ENCODE measurements at regions not wholly inside any gene's neighbourhood (a gene's known extent, or its start where the extent isn't known, plus 50 kb on each side); places are given as distances from the start of the nearest gene placed in this dataset.

GRCh38 chr16:72270531-72270930, 98.6 kb upstream of the PMFBP1 start:
- H3K36me3 ChIP-seq (replicated peaks in 1 of 2; ENCODE audit: control insufficient read depth in 1 of 2, insufficient read depth in 2 of 2, low read length in 2 of 2) = no peaks in the 10 kb centered on the region

GRCh38 chr16:72266836-72267235, 94.9 kb upstream of the PMFBP1 start:
- no peaks in the 10 kb centered on the region for H3K4me1 ChIP-seq (ENCODE audit: control insufficient read depth in 1 of 2, insufficient read depth in 2 of 2, low read length in 2 of 2)
- H3K27ac ChIP-seq (ENCODE audit: low read depth in 1 of 2, low read length in 2 of 2) = no peak overlapping the region
- H3K9me3 ChIP-seq (replicated peaks in 1 of 2; ENCODE audit: control insufficient read depth in 1 of 2, insufficient read depth in 1 of 2, low read length in 2 of 2) = no peaks in the 10 kb centered on the region
- DNase-seq = no peak
- no peak overlapping the region for H3K4me3 ChIP-seq (replicated peaks in 1 of 3; ENCODE audit: low read depth in 2 of 3, low read length in 3 of 3)
- H2AFZ ChIP-seq (ENCODE audit: insufficient read depth, low read depth, low read length, poor library complexity, severe bottlenecking) = no peak overlapping the region
- H3K27ac Mint-ChIP-seq = peak overlapping the region in 1 of 7 donors; percentile 45
- no peaks in the 10 kb centered on the region for H4K20me1 ChIP-seq (ENCODE audit: insufficient read depth, low read length)
- no peaks in the 10 kb centered on the region for H3K79me2 ChIP-seq (ENCODE audit: insufficient read depth, low read length)
- H3K4me2 ChIP-seq (replicated peaks; ENCODE audit: extremely low read depth, low read length, poor library complexity, severe bottlenecking) = no peak overlapping the region
- no peak for TF ChIP-seq CTCF (IDR thresholded peaks at IDR 0.05)
- no peaks in the 10 kb centered on the region for H3K36me3 ChIP-seq (replicated peaks in 1 of 2; ENCODE audit: control insufficient read depth in 1 of 2, insufficient read depth in 2 of 2, low read length in 2 of 2)
- intact Hi-C loops (cut with micrococcal nuclease) = no loop called here
- H3K36me3 Mint-ChIP-seq = peaks cover 8% of the 10 kb centered on the region in 2 donors
- 100% methylated on average over 4 of the region's 6 CpGs for WGBS (ENCODE audit: insufficient coverage)
- no peaks in the 10 kb centered on the region for H3K4me1 Mint-ChIP-seq
- no peaks in the 10 kb centered on the region for H3K9me3 Mint-ChIP-seq
- H3K27me3 Mint-ChIP-seq (ENCODE audit: low read depth in 3 of 3) = no peaks in the 10 kb centered on the region
- H3K27me3 ChIP-seq (ENCODE audit: control insufficient read depth in 2 of 2, insufficient read depth in 2 of 2, low read length in 2 of 2) = no peaks in the 10 kb centered on the region
- H3K9ac ChIP-seq (ENCODE audit: insufficient read depth, low read length, poor library complexity, severe bottlenecking) = no peak overlapping the region
- H3K4me3 Mint-ChIP-seq = no peak overlapping the region

More at GRCh38 chr16:72270531-72270930, 98.6 kb upstream of the PMFBP1 start:
- TF ChIP-seq CTCF (IDR thresholded peaks at IDR 0.05) = no peak
- no peak for DNase-seq
- 40% methylated on average over 1 of the region's 1 CpG for WGBS (ENCODE audit: insufficient coverage)
- Mint-ChIP-seq H3K4me1 (no peaks in the 10 kb centered on the region), H3K9me3 (no peaks in the 10 kb centered on the region), H3K27ac (peak overlapping the region in 1 of 7 donors; percentile 51), H3K27me3 (ENCODE audit: low read depth in 3 of 3) (peaks cover 0 to 2% (median 0%) of the 10 kb centered on the region in 3 donors), H3K4me3 (no peak overlapping the region), H3K36me3 (peaks cover 8% of the 10 kb centered on the region in 2 donors)
- no peaks in the 10 kb centered on the region for H4K20me1 ChIP-seq (ENCODE audit: insufficient read depth, low read length)
- no peak overlapping the region for H3K4me2 ChIP-seq (replicated peaks; ENCODE audit: extremely low read depth, low read length, poor library complexity, severe bottlenecking)
- intact Hi-C loops (cut with micrococcal nuclease) = no loop called here
- H3K9me3 ChIP-seq (replicated peaks in 1 of 2; ENCODE audit: control insufficient read depth in 1 of 2, insufficient read depth in 1 of 2, low read length in 2 of 2) = no peaks in the 10 kb centered on the region
- no peaks in the 10 kb centered on the region for H3K27me3 ChIP-seq (ENCODE audit: control insufficient read depth in 2 of 2, insufficient read depth in 2 of 2, low read length in 2 of 2)
- H3K27ac ChIP-seq (ENCODE audit: low read depth in 1 of 2, low read length in 2 of 2) = no peak overlapping the region
- H3K79me2 ChIP-seq (ENCODE audit: insufficient read depth, low read length) = no peaks in the 10 kb centered on the region
- H3K4me1 ChIP-seq (ENCODE audit: control insufficient read depth in 1 of 2, insufficient read depth in 2 of 2, low read length in 2 of 2) = no peaks in the 10 kb centered on the region
- H3K9ac ChIP-seq (ENCODE audit: insufficient read depth, low read length, poor library complexity, severe bottlenecking) = no peak overlapping the region
- no peak overlapping the region for H2AFZ ChIP-seq (ENCODE audit: insufficient read depth, low read depth, low read length, poor library complexity, severe bottlenecking)
- H3K4me3 ChIP-seq (replicated peaks in 1 of 3; ENCODE audit: low read depth in 2 of 3, low read length in 3 of 3) = no peak overlapping the region
